ENCODE measurements at regions not wholly inside any gene's neighbourhood (a gene's known extent, or its start where the extent isn't known, plus 50 kb on each side); places are given as distances from the start of the nearest gene placed in this dataset.

DNA sequence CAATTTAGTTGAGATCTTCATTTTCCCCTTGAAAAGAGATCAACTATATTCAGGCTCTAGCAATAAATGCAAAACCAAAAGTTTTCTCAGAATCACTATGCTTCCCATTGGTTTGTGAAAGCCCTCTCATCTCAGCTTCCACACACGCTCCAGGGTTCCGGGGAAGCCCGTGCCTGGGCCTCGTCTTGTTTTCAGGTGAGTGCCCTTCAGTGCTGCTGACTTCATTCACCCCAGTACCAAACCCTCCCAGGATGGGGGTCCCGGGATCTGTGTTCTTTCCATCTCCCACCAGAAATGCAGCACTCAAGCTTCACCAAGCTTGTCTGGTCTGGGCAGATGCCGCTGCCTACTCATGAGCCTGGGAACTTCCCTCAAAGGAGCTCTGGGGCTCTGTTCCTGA lies 97.7 kb downstream of the TEX29 start:
- TF ChIP-seq, protein P1, sequence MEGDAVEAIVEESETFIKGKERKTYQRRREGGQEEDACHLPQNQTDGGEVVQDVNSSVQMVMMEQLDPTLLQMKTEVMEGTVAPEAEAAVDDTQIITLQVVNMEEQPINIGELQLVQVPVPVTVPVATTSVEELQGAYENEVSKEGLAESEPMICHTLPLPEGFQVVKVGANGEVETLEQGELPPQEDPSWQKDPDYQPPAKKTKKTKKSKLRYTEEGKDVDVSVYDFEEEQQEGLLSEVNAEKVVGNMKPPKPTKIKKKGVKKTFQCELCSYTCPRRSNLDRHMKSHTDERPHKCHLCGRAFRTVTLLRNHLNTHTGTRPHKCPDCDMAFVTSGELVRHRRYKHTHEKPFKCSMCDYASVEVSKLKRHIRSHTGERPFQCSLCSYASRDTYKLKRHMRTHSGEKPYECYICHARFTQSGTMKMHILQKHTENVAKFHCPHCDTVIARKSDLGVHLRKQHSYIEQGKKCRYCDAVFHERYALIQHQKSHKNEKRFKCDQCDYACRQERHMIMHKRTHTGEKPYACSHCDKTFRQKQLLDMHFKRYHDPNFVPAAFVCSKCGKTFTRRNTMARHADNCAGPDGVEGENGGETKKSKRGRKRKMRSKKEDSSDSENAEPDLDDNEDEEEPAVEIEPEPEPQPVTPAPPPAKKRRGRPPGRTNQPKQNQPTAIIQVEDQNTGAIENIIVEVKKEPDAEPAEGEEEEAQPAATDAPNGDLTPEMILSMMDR (IDR thresholded peaks at IDR 0.05), result no peak
- TF ChIP-seq ZFX (IDR thresholded peaks at IDR 0.05; ENCODE audit: borderline replicate concordance), result no peak
